ENCODE measurements at regions not wholly inside any gene's neighbourhood (a gene's known extent, or its start where the extent isn't known, plus 50 kb on each side); places are given as distances from the start of the nearest gene placed in this dataset.

DNA sequence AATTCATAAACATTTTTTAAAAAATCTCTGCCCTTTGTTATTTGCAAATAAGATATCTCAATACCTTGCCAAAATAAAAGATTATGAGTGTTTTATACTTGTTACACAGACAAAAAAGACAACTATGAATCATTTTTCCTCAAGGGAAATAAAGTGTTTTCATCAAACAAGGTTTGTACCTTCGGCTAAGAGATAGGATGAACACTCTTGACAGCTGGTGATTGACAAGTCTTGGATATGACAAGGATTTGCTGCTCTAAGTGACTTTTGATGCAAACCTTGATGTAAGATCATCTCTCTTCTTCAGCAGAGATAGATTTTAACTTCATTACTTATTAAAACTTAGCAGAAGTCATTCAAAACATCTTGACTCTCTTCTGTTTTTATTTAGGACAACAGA lies 514.3 kb upstream of the IRAK1BP1 start:
- no peak for TF ChIP-seq FOXA1 (IDR thresholded peaks at IDR 0.05)
- no peak for TF ChIP-seq LEF1 (IDR thresholded peaks at IDR 0.05; ENCODE audit: borderline replicate concordance)
- no peak for TF ChIP-seq ARNT (IDR thresholded peaks at IDR 0.05)
